HG03066 (cell line): ENCODE measurements at regions not wholly inside any gene's neighbourhood (a gene's known extent, or its start where the extent isn't known, plus 50 kb on each side); places are given as distances from the start of the nearest gene placed in this dataset.
"Not testable (repeated sequence)": the region's sequence is repeated elsewhere in the genome, so short reads cannot be mapped to it uniquely, and the experiment has no call there.

Experiments
- ATAC-seq: cut with Tn5 transposase; IDR thresholded peaks from one replicate; pipeline ENCODE4 v1.9.1; 2021; ENCODE audit warnings: low read depth; ENCODE audit not compliant: unreplicated experiment

DNA sequence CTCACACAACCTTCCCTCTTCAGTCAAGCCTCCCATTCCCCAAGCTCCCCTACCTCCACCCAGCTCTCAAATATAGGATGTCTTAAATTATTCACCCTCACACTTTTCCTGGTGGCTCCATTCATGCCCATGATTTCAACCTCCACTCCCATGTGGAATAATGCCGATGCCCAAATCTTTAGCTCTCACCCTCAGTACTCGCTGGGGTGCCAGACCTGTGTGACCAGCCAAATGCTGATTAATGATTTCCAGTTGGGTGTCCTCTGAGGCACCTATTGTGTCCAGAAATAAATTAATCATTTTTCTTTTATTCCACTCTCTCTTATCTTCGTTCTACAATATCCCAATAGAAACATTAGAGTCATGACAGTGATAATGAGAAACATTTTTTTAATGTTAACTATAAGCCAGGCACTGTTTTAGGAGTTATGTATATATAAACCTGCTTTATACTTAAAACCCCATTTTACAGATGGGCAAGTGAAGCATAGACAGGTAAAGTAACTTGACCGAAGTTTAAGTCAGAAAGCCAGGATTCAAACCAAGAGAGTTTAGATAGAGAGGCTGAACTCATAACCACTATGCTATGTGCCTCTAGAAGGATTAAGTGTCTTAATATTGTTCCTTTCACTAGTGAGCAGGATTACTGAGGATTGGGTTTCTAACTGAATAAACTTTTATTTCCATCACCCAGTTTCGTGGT, 209.7 kb downstream of the DUSP10 start:
- ATAC-seq: no peak

DNA sequence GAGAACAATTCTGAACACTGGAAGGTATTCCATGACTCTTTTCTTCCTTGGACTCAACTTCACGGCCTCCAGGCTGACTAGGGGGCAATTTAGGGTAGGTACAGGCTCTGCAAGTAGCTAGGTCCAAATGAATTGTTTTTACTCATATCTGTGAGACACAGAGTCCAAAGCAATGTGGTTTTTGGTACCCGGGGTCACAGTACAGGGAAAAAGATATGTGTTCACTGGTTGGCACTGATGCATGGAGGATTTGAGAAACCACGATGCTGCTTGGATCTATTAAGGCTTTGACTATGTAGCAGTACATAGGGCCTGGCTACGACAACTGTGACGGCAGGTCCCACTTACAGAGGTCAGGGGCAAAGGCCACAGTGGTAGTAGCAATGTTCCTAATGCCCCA, 200.6 kb downstream of the DUSP10 start:
- no peak for ATAC-seq

DNA sequence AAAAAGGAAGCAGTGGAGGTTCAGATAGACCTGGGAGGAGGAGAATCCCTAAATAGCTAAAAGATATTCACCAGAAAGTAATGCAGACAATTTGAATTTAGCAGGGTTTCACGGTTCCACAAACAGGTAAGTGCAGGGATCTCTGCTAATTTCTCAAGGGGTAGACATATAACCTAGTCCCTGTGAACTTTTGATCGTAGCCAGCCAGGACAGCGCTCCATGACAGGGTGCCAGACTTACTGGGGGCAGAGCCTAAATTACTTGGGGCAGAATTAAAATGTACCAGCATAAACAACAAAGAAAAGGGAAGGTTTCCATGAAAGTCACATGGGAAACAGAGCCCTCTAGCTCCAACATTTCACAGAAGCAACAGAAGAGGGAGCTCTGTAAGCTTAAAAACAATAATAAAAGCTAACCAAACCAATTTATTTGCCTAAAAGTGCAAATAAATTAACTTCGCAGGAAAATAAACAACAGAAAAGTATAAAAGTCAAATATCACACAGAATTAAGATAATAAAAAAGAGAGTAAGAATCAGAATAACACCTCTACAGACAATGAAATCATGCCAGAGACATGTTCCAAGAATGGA, 198.3 kb downstream of the DUSP10 start:
- no peak for ATAC-seq

DNA sequence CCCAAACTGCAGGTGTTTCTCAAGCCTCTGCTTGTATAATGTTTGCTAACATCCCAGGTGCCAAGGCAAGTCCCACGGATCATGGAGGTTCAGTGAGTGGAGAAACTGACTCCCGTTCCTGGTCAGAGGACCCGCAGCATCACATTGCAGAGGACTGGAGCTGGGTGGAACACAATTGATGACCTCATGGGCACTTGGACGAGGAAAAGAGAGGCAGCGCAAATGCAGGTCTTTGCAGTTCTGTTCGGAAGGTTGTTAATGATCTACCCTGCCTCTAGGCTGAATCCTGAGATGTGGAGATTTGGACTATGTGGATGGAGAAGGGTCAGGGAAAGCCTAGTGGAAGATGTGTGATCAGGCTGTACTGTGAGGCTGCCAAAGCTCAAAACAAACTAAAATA, 192.9 kb downstream of the DUSP10 start:
- no peak for ATAC-seq

DNA sequence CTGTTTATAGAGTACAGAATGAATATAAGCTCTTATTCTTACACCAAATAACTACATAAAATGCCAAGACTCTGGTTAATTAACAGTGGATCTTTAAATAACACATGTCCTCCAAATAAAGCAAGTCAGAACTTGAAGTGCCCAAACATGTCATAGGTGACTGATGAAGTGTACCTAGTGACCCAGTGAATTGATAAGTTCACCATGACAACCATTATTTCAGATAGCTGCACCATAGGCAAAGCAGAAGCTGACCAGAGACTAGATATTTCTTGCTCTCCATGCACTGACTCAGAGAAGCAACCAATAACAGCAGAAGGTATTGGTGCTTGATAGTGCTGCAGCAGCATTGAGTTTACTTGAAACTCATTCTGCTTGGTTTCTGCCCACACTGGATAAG, 192.1 kb downstream of the DUSP10 start:
- ATAC-seq: no peak

DNA sequence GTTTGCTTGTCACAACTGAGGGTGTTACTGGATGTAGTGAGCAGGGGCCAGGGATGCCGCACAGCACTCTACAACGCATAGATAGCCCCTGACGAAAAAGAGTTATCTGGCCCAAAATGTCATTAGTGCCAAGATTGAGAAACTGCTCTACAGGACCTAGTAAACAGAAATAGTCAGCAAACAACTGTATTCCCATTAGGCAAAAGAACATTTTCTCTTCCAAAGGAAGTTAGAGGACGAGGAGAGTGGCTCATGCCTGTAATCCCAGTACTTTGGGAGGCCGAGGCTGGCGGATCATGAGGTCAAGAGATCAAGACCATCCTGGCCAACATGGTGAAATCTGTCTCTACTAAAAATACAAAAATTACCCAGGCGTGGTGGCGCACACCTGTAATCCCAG, 189.1 kb downstream of the DUSP10 start:
- not testable (repeated sequence) for ATAC-seq

DNA sequence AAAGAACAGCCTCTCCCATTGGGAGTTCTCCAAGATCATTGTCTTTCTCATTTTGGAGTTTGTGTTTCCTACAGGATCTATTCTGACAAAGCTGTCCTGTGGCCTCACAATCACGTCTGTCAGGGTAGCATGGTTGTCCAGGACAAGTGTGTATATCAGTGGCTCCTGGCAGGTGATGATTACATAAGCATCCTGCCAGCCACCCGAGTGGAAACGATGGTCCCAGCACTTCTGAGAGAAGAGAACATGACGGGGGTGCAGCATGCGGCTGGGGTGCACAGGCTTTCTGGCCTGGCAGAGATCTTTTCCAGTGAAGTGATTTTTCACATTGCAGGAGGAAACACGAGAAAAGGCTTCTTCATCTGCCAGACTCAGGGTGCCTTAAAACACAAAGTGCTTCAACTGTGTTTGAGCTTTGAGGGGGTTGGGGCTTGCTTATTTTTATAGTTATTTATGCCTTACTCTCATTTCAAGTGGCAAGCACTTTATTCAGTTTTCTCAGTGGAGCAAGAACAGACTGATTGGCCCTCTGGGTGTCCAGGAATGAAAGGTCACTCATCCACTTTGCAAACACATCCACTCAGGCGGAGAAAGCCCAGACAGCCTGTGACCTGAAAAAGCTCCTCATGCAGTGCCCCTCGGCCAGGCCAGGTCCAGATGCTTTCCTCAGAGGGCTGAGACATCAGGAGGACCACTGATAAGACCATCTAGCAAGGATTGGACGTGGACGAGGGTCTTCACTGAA, 186.0 kb downstream of the DUSP10 start:
- ATAC-seq: no peak

DNA sequence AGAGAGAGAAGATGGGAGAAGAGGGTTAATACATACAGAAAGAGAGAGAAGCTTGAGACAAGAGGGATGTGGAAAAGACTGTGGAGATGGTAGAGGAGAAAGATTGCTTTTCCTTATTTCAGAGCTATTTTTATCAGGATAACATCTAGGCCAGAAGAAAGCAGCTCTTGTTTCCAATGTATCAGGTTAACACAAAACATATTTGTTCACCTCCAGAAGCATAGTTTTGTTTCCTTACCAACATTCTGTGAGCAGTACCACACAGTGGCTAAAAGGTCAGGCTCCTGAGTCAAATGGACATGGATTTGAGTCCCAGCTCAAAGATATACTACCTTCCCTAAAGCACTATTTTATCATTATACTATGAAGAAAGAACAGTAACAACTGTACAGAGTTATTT, 185.5 kb downstream of the DUSP10 start:
- ATAC-seq: no peak

DNA sequence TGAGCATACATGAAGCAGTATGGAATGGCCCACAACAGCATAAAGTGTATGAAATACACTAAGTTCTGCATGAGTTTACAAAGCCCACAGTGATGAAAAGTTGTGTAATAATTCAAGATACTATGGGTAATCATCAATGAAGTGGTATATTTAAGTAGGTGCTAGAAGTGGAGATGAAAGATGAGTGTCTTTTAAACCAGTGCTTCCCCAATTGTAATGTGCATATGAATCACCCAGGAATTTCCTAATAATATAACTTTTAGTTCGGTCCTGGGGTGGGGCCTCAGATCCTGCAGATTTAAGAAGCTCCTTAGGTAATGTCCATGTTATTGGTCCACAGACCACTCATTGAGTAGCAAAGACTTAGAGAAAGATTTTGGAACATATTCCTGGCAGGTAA, 184.9 kb downstream of the DUSP10 start:
- ATAC-seq: no peak

DNA sequence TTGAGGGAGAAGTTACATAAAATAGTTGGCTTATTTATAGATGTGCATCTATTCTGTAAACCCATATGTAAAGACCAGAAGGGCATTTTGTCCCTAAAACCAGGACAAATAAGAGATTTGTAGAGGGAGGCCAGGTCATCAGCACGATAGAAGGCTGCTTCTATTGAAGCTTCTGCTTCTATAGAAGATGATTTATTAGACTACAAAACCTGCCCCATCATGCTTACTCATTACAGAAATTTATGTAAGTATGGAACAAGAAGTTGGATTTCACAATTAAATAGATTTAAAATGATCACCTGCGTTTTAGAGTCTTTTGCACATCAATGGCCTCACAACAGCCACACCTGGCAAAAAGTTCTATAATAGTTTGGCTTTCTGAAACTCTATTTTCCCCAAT, 183.5 kb downstream of the DUSP10 start:
- ATAC-seq: no peak

DNA sequence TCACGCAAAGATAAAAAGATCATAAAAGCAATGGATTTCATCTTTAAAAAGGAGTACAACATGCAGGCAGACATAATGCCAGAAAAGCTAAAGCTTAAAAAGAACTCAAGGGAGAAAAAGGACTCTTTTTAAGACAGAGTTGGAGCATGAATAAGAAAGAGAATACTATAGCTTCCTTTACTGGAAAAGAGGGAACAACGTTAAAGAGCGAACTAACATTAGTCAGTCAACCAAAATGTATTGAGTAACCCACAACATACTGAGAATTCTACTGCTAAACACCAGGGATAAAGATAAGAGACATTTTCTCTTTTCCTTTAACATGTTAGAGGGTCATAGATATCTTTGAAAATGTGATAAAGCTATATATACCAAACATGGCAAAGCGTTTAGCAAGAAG, 182.0 kb downstream of the DUSP10 start:
- no peak for ATAC-seq

DNA sequence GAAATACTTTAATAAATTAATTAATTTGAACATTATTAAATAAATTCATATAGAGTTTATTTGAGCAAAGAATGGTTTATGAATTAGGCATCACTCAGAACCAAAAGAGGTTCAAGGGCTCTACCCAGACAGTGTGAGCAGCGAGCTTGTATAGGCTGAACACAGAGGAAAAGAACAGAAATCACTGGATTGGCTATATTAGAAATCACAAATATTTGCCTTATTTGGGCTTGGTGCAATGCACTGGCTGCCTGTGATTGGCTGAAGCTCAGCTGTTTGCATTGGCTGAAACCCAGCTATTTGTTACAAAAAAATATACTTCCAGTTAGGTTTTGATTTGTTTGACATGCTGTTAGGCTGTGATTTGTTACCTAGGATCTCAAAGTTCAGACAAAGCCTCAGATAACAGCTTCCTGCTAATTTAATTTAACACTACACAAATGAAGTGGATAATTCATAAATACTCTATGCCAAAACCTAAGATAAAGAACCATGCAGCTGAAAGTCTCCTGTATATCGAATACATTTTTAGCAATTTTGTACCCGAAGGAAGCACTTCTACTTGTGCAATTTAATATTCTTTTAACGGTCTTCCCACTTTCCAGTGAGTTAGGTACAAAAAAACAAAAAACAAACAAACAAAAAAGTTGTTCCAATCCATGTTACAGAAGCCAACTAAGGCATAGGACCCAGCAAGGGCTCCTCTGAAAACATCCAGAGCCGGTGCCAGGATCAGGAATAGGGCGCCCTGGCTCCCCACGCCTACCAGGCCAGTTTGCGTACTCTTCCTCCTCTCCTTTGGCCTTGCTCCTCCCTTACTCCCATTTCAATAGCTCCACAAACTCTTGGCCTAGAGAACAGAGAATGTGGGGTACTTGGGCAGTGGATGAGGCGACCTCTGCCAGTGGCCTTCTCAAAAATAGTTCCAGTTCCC, 179.1 kb downstream of the DUSP10 start:
- no peak for ATAC-seq

DNA sequence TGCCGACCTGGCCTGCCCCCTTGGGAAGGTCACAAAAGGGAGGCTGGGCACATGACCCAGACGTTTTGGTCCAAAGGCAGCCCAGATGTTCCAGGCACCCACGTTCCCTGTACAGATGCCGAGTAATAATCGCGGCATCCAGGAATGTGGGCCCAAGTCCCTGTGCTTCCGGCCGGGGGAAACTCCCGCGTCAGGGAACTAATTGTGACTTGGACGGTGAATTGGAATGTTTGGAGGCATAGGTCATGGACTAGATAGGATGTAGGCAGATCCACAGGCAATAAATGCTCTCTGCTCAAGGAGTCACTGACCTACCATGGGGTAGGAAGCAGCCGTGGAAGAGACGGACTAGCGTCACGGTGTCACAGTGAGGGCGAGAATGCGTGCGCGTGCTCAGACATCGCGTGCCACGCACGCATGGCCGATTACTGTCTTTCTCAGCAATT, 178.4 kb downstream of the DUSP10 start:
- no peak for ATAC-seq

DNA sequence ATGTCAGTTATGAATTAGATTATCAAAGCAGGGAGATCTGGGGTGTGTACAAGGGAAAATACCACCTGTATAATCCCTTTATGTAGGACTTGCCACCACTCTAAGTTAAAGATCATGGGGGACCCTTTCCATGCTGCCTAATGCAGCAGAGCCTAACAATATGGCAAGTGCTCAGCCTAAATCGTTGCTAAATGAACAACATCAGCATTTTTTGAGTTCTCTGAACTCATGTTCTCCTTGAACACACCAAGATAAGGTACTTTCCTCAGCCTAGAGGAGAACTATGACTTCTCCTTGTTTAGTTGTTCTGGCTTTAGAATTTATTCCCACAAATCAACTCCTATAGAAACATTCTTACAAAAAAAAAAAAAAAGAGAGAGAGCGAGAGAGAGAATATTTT, 177.0 kb downstream of the DUSP10 start:
- ATAC-seq: no peak

DNA sequence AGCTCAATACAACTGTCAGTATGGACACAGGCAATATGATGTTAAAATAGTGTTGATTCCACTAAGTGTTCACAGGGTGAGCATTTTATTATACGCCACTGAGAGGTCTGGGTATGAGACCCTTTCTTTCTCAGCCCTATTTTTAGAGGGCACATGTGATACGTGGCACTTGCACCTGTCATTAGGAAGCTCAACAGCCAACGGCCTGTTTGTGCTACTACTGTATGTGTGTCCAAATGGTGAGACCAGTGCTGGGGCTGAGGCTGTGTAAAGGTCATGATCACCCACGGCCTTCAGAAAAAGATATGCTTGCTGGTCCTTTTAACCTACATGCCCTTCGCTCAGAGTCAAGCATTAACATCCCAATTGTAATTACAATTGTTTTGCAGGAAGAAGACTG, 176.2 kb downstream of the DUSP10 start:
- no peak for ATAC-seq

DNA sequence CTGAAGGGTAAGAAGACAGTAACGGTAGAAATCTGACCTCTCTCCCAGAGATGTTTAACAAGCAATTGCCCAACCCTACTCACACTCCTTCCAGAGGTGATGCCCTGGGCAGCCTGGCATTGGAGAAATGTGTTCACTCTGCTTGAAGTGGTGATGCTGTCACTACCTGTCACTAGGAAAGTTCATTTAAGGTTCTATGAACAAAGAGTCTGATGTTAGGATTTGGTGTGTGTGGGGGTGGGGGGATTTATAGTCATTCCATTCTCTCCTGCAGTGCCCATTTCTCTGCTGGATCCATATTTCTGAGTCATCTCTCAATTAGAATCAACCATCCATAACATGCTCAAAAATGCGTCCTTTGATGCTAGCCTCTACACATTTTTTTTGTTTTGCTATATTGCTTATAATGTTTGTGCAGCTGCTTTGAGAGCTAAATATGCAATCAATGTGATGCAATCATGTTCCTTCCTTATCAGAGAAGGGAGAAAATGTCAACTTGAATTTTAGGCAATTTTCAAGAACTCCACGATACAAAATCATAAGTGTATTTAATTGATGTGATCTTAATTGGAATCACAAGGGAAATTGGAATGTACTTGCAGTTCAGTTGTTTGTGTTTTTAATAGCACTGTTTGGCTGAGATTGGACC, 173.9 kb downstream of the DUSP10 start:
- ATAC-seq: no peak

DNA sequence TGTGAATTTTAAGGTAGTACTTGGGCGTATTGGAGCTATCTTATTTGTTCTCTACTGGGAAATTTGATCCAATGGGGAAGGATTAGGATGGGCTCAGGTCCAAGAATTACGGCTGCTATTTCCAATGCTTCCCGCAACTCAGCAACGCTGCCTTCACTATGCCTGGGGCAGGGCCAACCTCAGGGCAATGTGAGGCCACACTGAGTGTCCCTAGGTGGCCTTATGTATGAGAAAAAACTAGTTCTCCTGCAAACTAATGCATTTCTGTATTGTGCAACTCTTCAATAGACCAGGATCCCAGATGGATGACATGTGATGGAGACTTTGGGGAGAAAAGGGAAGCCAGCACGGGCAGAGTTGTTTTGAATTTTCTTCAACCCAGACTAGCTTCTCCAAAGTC, 168.1 kb downstream of the DUSP10 start:
- ATAC-seq: no peak

DNA sequence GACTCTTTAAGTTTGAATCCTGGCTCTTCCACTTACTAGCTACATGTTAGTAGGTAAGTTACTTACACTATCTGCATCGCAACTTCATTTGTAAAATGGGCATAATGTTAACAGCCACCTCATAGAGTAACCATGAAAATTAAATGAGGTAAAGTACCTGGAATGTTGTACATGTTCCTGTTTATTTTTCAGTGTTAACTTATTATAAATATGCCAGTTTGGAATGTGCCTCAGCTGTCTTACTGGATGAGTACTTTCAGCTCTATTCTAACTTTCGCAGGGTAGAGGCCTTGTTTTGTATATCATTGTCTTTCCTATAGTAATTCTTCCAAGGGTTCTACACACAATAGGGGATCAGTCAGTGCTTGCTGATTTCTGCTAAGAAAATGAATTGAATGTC, 167.4 kb downstream of the DUSP10 start:
- ATAC-seq: no peak

DNA sequence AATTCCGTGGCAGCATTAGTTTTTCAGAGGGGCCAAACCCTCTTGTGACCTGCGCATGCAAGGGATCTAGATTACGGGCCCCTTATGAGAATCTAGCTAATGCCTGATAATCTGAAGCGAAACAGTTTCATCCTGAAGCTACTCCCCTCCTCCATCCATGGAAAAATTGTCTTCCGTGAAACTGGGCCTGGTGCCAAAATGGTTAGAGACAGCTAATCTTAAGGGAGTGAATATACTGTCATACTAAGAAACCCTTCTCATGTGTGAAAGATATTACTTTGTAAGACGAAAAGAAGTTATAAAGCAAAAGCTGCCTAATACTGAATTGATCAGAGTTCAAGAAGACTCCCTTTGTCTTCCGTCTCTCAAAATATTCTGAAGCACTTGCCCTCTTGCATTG, 166.3 kb downstream of the DUSP10 start:
- ATAC-seq: no peak

DNA sequence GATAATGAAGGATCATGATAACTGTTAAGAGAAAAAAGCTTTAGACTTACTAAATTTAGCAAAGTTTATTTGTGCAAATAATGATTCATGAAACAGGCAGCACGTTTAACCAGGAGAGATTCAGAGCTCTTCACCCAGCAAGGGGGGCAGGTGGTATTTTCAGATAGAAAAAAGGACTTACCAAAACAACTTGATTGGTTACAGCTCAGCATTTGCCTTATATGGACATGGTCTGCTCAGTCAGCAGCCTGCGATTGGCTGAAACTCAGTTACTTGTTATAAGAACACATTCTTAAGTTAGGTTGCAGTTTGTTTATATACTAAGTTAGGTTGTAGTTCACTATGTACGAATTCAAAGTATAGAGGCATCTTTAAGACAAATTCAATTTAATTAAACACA, 165.6 kb downstream of the DUSP10 start:
- ATAC-seq: no peak
